H1 (cell line): ENCODE measurements at regions not wholly inside any gene's neighbourhood (a gene's known extent, or its start where the extent isn't known, plus 50 kb on each side); places are given as distances from the start of the nearest gene placed in this dataset.

Experiments used
- RXRA ChIP-seq: IDR thresholded peaks from 2 replicates; pipeline ENCODE4 v1.6.1; 2011; ENCODE audit warnings: low read depth, mild to moderate bottlenecking, low read length, moderate library complexity; ENCODE audit not compliant: insufficient read depth
- SAP30 ChIP-seq: fragments of 300-600 bp; sonication (generic); IDR thresholded peaks from 2 replicates; pipeline ENCODE4 v1.7.1; 2012; ENCODE audit warnings: low read length, moderate library complexity, mild to moderate bottlenecking, inconsistent platforms; ENCODE audit not compliant: insufficient read depth, insufficient replicate concordance
- SIN3A ChIP-seq, 2 experiments: IDR thresholded peaks in 1 of 2; conservative IDR thresholded peaks in 1 of 2; 2 replicates each; pipeline ENCODE4 v1.6.1; 2011 to 2012; ENCODE audit warnings: low read length in 2 of 2, improper control_type of control experiment in 1 of 2, low read depth in 1 of 2, mild to moderate bottlenecking in 1 of 2

- no peak for TF ChIP-seq SAP30
- no peak for TF ChIP-seq RXRA
- no peak for TF ChIP-seq SIN3A (conservative IDR thresholded peaks at IDR 0.05 in 1 of 2, IDR thresholded peaks at IDR 0.05 in 1 of 2; ENCODE audit: low read depth in 1 of 2, low read length in 2 of 2)
These were observed 318.8 kb downstream of the TEX29 start (continued) for GRCh38 chr13:111639196-111639705.
